GM12878 (cell line): ENCODE measurements at regions not wholly inside any gene's neighbourhood (a gene's known extent, or its start where the extent isn't known, plus 50 kb on each side); places are given as distances from the start of the nearest gene placed in this dataset.

Experiments used
- ATAC-seq: fragments of 200-7000 bp; cut with Tn5 transposase; 3 replicates; pipeline ENCODE4 v1.9.1; 2020; ENCODE audit warnings: mild to moderate bottlenecking, moderate library complexity
- BruUV-seq: library from RNA; stranded (reverse); fragments of 400-500 nt; replicated peaks from 2 replicates; lab custom pipeline; 2021; lab: Mats Ljungman, UMichigan
- CTCF ChIA-PET: fragments of 300-600 bp; sonication (Branson Sonifier 250); formaldehyde crosslinking; extraction: SDS; loops from one replicate; lab custom pipeline; 2021; ENCODE audit warnings: inconsistent platforms; lab: Yijun Ruan, JAX
- POLR2A ChIA-PET: fragments of 350-600 bp; formaldehyde crosslinking; extraction: SDS; loops from one replicate; lab custom pipeline; 2021; ENCODE audit warnings: inconsistent platforms; lab: Charles Lee
- RAD21 ChIA-PET: fragments of 300-600 bp; sonication (Branson Sonifier 250); formaldehyde crosslinking; loops from one replicate; lab custom pipeline; 2023; ENCODE audit warnings: antibody characterized with exemption; ENCODE audit not compliant: unreplicated experiment; lab: Charles Lee
- SMC1A ChIA-PET: fragments of 300-600 bp; sonication (Branson Sonifier 250); formaldehyde crosslinking; loops from one replicate; lab custom pipeline; 2023; ENCODE audit not compliant: unreplicated experiment, uncharacterized antibody; lab: Charles Lee
- DNase-seq: peaks from one replicate; pipeline ENCODE4 v3.0.0-alpha.2; 2011; ENCODE audit warnings: low read depth, low spot score
- FAIRE-seq: peaks from 3 replicates; lab custom pipeline; 2011; peaks lifted over from hg19 to GRCh38; lab: Jason Lieb, UNC
- H2AFZ ChIP-seq: 2 replicates; pipeline ENCODE4 v1.6.0; 2011; ENCODE audit warnings: low read depth, low read length, control low read depth; ENCODE audit not compliant: control insufficient read depth
- H3K27ac ChIP-seq: 2 replicates; pipeline ENCODE4 v1.5.1; 2011; ENCODE audit warnings: control low read depth; ENCODE audit not compliant: control insufficient read depth, insufficient read depth
- H3K27me3 ChIP-seq, 2 experiments: replicated peaks in 1 of 2; 2 replicates each; pipeline versions ENCODE4 v1.6.0 to v1.6.1; 2011; ENCODE audit warnings: low read length in 1 of 2; ENCODE audit not compliant: control insufficient read depth in 2 of 2, insufficient read depth in 2 of 2
- H3K36me3 ChIP-seq, 2 experiments: 2 replicates each; pipeline ENCODE4 v1.5.1; 2011; ENCODE audit warnings: low read length in 1 of 2; ENCODE audit not compliant: control insufficient read depth in 2 of 2, insufficient read depth in 2 of 2
- H3K4me1 ChIP-seq: 2 replicates; pipeline ENCODE4 v1.6.1; 2011; ENCODE audit warnings: mild to moderate bottlenecking, low read length, moderate library complexity, mixed read lengths; ENCODE audit not compliant: control insufficient read depth, insufficient read depth
- H3K4me2 ChIP-seq: 2 replicates; pipeline ENCODE4 v1.6.0; 2011; ENCODE audit warnings: control low read depth; ENCODE audit not compliant: control insufficient read depth, insufficient read depth
- H3K4me3 ChIP-seq: fragments of 200-600 bp; sonication (generic); 2 replicates; pipeline ENCODE4 v1.5.1; 2016
- H3K79me2 ChIP-seq: 2 replicates; pipeline ENCODE4 v1.6.0; 2011; ENCODE audit warnings: low read length; ENCODE audit not compliant: control insufficient read depth, insufficient read depth
- H3K9ac ChIP-seq: 2 replicates; pipeline ENCODE4 v1.8.0; 2011; ENCODE audit warnings: low read length, control low read depth, mixed read lengths; ENCODE audit not compliant: control insufficient read depth, insufficient read depth
- H3K9me3 ChIP-seq: replicated peaks from 3 replicates; pipeline ENCODE4 v1.5.1; 2011; ENCODE audit warnings: mild to moderate bottlenecking, low read length; ENCODE audit not compliant: control insufficient read depth, insufficient read depth
- H4K20me1 ChIP-seq: 2 replicates; pipeline ENCODE4 v1.6.0; 2011; ENCODE audit not compliant: control insufficient read depth, insufficient read depth
- BMI1 ChIP-seq: fragments of 450-650 bp; IDR thresholded peaks from 2 replicates; pipeline ENCODE4 v1.6.1; 2016; ENCODE audit warnings: mild to moderate bottlenecking, moderate library complexity, borderline replicate concordance
- POLR2AphosphoS5 ChIP-seq: IDR thresholded peaks from 2 replicates; pipeline ENCODE4 v1.6.1; 2011; ENCODE audit warnings: mild to moderate bottlenecking, low read length, inconsistent platforms
- SIX5 ChIP-seq: IDR thresholded peaks from 2 replicates; pipeline ENCODE4 v1.6.1; 2011; ENCODE audit warnings: mild to moderate bottlenecking, low read depth, low read length, moderate library complexity; ENCODE audit not compliant: severe bottlenecking
- SMAD5 ChIP-seq: IDR thresholded peaks from 2 replicates; pipeline ENCODE4 v1.6.1; 2016; ENCODE audit warnings: antibody characterized with exemption, low read depth
- WGBS: methylation state at CpG from one replicate; pipeline ENCODE4 v1.1.6; 2016; ENCODE audit warnings: low lambda C conversion rate; ENCODE audit not compliant: insufficient replicate concordance, insufficient coverage; ENCODE audit errors: missing lambda C conversion rate; 5-methylcytosine and 5-hydroxymethylcytosine counted together
- in situ Hi-C: fragments of 300-500 bp; cut with MboI; formaldehyde crosslinking; loops from 9 replicates; pipeline ENCODE4 v1.14.3; 2018; ENCODE audit warnings: mixed read lengths
- intact Hi-C: fragments of 100-400 bp; cut with micrococcal nuclease; formaldehyde crosslinking; loops from one replicate; pipeline ENCODE4 v1.14.2; 2022; ENCODE audit not compliant: unreplicated experiment
- TF ChIP-seq, protein P1 (sequence below): IDR thresholded peaks from 2 replicates; pipeline ENCODE4 v1.6.1; 2012; ENCODE audit warnings: low read length, inconsistent platforms
- TF ChIP-seq, protein P2 (sequence below): IDR thresholded peaks from 2 replicates; pipeline ENCODE4 v1.6.1; 2012; ENCODE audit warnings: low read depth, low read length, improper control_type of control experiment
- TF ChIP-seq, protein P3 (sequence below): fragments of 450-650 bp; formaldehyde crosslinking; IDR thresholded peaks from 2 replicates; pipeline ENCODE4 v1.4.0; 2022; ENCODE audit warnings: mild to moderate bottlenecking, moderate library complexity

DNA sequence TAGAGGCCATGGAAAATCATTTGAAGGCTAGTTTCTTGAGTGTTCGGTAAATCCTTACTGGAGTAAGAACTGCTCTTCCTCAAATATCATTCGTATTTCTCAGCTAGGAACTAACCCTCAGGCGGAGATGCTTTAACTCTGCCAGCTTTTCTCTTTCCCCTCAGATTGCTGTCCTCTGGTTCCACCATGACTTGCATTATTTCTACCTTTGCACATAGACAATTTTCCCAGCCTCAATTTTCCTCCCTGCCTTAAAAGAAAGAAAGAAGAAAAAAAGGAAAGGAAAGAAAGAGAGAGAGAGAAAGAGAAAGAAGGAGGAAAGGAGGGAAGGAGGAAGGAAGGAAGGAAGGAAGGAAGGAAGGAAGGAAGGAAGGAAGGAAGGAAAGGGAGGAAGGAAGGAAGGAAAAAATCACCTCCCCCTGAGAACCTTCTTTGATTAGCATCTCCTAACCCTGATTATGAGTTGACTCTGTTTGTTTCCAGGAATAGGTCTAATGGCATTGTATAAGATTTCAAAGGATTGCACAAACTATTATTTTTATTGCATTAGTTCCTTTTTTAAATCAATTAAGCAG, 123.3 kb upstream of the FAM204A start (continued):
- no peak for TF ChIP-seq POLR2AphosphoS5
- TF ChIP-seq, protein P1, sequence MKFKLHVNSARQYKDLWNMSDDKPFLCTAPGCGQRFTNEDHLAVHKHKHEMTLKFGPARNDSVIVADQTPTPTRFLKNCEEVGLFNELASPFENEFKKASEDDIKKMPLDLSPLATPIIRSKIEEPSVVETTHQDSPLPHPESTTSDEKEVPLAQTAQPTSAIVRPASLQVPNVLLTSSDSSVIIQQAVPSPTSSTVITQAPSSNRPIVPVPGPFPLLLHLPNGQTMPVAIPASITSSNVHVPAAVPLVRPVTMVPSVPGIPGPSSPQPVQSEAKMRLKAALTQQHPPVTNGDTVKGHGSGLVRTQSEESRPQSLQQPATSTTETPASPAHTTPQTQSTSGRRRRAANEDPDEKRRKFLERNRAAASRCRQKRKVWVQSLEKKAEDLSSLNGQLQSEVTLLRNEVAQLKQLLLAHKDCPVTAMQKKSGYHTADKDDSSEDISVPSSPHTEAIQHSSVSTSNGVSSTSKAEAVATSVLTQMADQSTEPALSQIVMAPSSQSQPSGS: no peak
- no peak for TF ChIP-seq SMAD5

DNA sequence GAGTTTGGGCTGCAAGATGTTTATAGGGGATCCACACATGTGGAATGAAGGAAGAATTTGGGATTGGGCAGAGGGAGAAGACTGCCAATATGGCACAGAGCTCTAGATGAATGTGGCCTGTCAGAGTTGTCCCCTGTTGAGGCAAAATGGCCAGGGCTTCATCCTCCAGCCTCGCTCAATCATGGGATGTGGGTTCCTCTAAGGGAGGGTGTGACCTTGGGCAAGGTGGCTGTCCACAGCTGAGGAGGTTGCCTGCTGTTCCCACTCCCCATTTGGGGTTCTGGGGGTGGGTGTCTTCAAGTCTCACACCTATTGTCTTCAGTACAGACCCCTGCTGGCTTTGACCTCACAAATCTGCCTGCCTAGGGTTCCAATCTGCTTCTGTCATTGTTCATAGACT, 121.6 kb upstream of the FAM204A start:
- Histone ChIP-seq H3K79me2 (no peaks in the 10 kb centered on the region), H2AFZ (no peak overlapping the region), H4K20me1 (no peaks in the 10 kb centered on the region), H3K36me3 (no peaks in the 10 kb centered on the region), H3K4me1 (no peaks in the 10 kb centered on the region), H3K27ac (no peak overlapping the region), H3K4me2 (no peak overlapping the region), H3K9me3 (no peaks in the 10 kb centered on the region), H3K27me3 (peaks cover 0 to 3% of the 10 kb centered on the region in 2 experiments; a peak in 3 of 4 replicates), H3K9ac (no peak overlapping the region), H3K4me3 (no peak overlapping the region)
- TF ChIP-seq, protein P2, sequence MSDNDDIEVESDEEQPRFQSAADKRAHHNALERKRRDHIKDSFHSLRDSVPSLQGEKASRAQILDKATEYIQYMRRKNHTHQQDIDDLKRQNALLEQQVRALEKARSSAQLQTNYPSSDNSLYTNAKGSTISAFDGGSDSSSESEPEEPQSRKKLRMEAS: no peak
- TF ChIP-seq SIX5 (no peak), BMI1 (no peak)
- TF ChIP-seq, protein P3, sequence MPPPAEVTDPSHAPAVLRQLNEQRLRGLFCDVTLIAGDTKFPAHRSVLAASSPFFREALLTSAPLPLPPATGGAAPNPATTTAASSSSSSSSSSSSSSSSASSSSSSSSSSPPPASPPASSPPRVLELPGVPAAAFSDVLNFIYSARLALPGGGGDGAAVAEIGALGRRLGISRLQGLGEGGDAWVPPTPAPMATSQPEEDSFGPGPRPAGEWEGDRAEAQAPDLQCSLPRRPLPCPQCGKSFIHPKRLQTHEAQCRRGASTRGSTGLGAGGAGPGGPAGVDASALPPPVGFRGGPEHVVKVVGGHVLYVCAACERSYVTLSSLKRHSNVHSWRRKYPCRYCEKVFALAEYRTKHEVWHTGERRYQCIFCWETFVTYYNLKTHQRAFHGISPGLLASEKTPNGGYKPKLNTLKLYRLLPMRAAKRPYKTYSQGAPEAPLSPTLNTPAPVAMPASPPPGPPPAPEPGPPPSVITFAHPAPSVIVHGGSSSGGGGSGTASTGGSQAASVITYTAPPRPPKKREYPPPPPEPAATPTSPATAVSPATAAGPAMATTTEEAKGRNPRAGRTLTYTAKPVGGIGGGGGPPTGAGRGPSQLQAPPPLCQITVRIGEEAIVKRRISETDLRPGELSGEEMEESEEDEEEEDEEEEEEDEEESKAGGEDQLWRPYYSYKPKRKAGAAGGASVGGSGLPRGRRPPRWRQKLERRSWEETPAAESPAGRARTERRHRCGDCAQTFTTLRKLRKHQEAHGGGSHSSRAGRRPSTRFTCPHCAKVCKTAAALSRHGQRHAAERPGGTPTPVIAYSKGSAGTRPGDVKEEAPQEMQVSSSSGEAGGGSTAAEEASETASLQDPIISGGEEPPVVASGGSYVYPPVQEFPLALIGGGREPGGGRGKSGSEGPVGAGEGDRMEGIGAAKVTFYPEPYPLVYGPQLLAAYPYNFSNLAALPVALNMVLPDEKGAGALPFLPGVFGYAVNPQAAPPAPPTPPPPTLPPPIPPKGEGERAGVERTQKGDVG (CRISPR knock-in tag): no peak
- no peak for FAIRE-seq
- intact Hi-C loops (no loop called here), in situ Hi-C loops (no loop called here)
- BruUV-seq: no TSS peak
- DNase-seq: no peak
- ChIA-PET CTCF (no interaction called here), RAD21 (no interaction called here), SMC1A (no interaction called here), POLR2A (no interaction called here)
- WGBS: 0% methylated on average over 1 of the region's 1 CpG
- no peak for ATAC-seq
